ENCODE measurements at regions not wholly inside any gene's neighbourhood (a gene's known extent, or its start where the extent isn't known, plus 50 kb on each side); places are given as distances from the start of the nearest gene placed in this dataset.

- Histone ChIP-seq H3K27me3 (ENCODE audit: insufficient read depth, poor library complexity, severe bottlenecking) (no peaks in the 10 kb centered on the region), H3K27ac (replicated peaks) (no peak overlapping the region), H3K4me3 (replicated peaks; ENCODE audit: insufficient read depth, low read length) (no peak overlapping the region)
- TF ChIP-seq SPI1 (IDR thresholded peaks at IDR 0.05; ENCODE audit: borderline replicate concordance, low read depth), result no peak
- TF ChIP-seq, protein P1, sequence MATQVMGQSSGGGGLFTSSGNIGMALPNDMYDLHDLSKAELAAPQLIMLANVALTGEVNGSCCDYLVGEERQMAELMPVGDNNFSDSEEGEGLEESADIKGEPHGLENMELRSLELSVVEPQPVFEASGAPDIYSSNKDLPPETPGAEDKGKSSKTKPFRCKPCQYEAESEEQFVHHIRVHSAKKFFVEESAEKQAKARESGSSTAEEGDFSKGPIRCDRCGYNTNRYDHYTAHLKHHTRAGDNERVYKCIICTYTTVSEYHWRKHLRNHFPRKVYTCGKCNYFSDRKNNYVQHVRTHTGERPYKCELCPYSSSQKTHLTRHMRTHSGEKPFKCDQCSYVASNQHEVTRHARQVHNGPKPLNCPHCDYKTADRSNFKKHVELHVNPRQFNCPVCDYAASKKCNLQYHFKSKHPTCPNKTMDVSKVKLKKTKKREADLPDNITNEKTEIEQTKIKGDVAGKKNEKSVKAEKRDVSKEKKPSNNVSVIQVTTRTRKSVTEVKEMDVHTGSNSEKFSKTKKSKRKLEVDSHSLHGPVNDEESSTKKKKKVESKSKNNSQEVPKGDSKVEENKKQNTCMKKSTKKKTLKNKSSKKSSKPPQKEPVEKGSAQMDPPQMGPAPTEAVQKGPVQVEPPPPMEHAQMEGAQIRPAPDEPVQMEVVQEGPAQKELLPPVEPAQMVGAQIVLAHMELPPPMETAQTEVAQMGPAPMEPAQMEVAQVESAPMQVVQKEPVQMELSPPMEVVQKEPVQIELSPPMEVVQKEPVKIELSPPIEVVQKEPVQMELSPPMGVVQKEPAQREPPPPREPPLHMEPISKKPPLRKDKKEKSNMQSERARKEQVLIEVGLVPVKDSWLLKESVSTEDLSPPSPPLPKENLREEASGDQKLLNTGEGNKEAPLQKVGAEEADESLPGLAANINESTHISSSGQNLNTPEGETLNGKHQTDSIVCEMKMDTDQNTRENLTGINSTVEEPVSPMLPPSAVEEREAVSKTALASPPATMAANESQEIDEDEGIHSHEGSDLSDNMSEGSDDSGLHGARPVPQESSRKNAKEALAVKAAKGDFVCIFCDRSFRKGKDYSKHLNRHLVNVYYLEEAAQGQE (IDR thresholded peaks at IDR 0.05; ENCODE audit: insufficient replicate concordance, low read depth), result no peak
- no peak for TF ChIP-seq CTCF (IDR thresholded peaks at IDR 0.05; ENCODE audit: insufficient read depth, low read length)
- TF ChIP-seq GABPA (IDR thresholded peaks at IDR 0.05; ENCODE audit: low read depth), result no peak
- TF ChIP-seq POLR2AphosphoS5 (IDR thresholded peaks at IDR 0.05; ENCODE audit: low read depth), result no peak
- no peak for DNase-seq (ENCODE audit: low read depth in 1 of 2, low spot score in 1 of 2)
Measured at GRCh38 chr19:57068311-57068710, 51.5 kb upstream of the USP29 start.

GRCh38 chr19:57068921-57069697, 50.7 kb upstream of the USP29 start:
- no peak overlapping the region for H3K4me3 ChIP-seq (replicated peaks; ENCODE audit: insufficient read depth, low read length)
- no peaks in the 10 kb centered on the region for H3K27me3 ChIP-seq (ENCODE audit: insufficient read depth, poor library complexity, severe bottlenecking)
- H3K27ac ChIP-seq (replicated peaks), result no peak overlapping the region
- no peak for TF ChIP-seq GABPA (IDR thresholded peaks at IDR 0.05; ENCODE audit: low read depth)
- TF ChIP-seq, protein P1 (IDR thresholded peaks at IDR 0.05; ENCODE audit: insufficient replicate concordance, low read depth), result peak; percentile 67
- no peak for TF ChIP-seq SPI1 (IDR thresholded peaks at IDR 0.05; ENCODE audit: borderline replicate concordance, low read depth)
- TF ChIP-seq POLR2AphosphoS5 (IDR thresholded peaks at IDR 0.05; ENCODE audit: low read depth), result no peak
- TF ChIP-seq CTCF (IDR thresholded peaks at IDR 0.05; ENCODE audit: insufficient read depth, low read length), result no peak
- DNase-seq (ENCODE audit: low read depth in 1 of 2, low spot score in 1 of 2), result no peak
